ENCODE measurements at regions not wholly inside any gene's neighbourhood (a gene's known extent, or its start where the extent isn't known, plus 50 kb on each side); places are given as distances from the start of the nearest gene placed in this dataset.
"Not testable (repeated sequence)": the region's sequence is repeated elsewhere in the genome, so short reads cannot be mapped to it uniquely, and the experiment has no call there.

GRCh38 chr10:4281190-4281825 is 496.3 kb upstream of the KLF6 start:
- peak; percentile 57 for DNase-seq

- DNase-seq, result peak; percentile 72
Measured at GRCh38 chr10:4280461-4281189, 495.6 kb upstream of the KLF6 start.

GRCh38 chr10:4279655-4280054 is 494.6 kb upstream of the KLF6 start:
- peak; percentile 31 for DNase-seq

- DNase-seq, result no peak
Measured at GRCh38 chr10:4278186-4278585, 493.2 kb upstream of the KLF6 start.

- DNase-seq, result no peak
Measured at GRCh38 chr10:4276151-4276550, 491.1 kb upstream of the KLF6 start.

GRCh38 chr10:4274671-4275070 is 489.7 kb upstream of the KLF6 start:
- DNase-seq, result not testable (repeated sequence)

- no peak for DNase-seq
Measured at GRCh38 chr10:4271193-4271592, 486.2 kb upstream of the KLF6 start.

GRCh38 chr10:4270116-4270515 is 485.1 kb upstream of the KLF6 start:
- peak; percentile 83 for DNase-seq

GRCh38 chr10:4268490-4268889 is 483.5 kb upstream of the KLF6 start:
- not testable (repeated sequence) for DNase-seq

GRCh38 chr10:4267086-4267773 is 482.2 kb upstream of the KLF6 start:
- no peak for DNase-seq

- peak; percentile 64 for DNase-seq
Measured at GRCh38 chr10:4266416-4267085, 481.5 kb upstream of the KLF6 start.

- no peak for DNase-seq
Measured at GRCh38 chr10:4265964-4266363, 481.0 kb upstream of the KLF6 start.

- no peak for DNase-seq
Measured at GRCh38 chr10:4264209-4264865, 479.3 kb upstream of the KLF6 start.

- no peak for DNase-seq
Measured at GRCh38 chr10:4263601-4263921, 478.6 kb upstream of the KLF6 start.

- DNase-seq, result no peak
Measured at GRCh38 chr10:4262870-4263600, 478.0 kb upstream of the KLF6 start.

GRCh38 chr10:4262449-4262848 is 477.4 kb upstream of the KLF6 start:
- DNase-seq, result no peak

GRCh38 chr10:4260483-4261124 is 475.6 kb upstream of the KLF6 start:
- peak; percentile 84 for DNase-seq

GRCh38 chr10:4257939-4258465 is 473.0 kb upstream of the KLF6 start:
- DNase-seq, result no peak

- no peak for DNase-seq
Measured at GRCh38 chr10:4256971-4257370, 472.0 kb upstream of the KLF6 start.

GRCh38 chr10:4255751-4256150 is 470.7 kb upstream of the KLF6 start:
- DNase-seq, result no peak

Data from fibroblast of skin of right quadriceps (primary cell).